ENCODE measurements at regions not wholly inside any gene's neighbourhood (a gene's known extent, or its start where the extent isn't known, plus 50 kb on each side); places are given as distances from the start of the nearest gene placed in this dataset.
"Not testable (repeated sequence)": the region's sequence is repeated elsewhere in the genome, so short reads cannot be mapped to it uniquely, and the experiment has no call there.

DNA sequence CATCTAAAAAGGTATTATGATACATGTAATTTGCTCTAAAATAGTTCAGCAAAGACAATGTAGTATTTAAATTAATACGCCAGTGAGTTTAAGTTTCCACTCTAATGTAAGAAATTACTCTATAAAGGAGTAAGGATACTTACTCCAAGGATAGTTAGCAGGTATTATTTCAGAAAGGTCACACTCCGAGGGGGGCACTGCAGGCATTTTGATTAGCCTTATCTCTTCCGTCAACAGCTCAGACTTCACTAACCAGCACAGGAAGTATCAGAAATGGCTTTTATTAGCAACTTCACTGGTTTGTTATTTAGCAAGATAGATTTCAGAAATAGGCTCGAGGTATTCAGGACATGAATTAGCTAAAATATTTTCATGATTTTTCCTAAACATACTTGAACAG, 127.0 kb downstream of the COX18 start:
- no peak for DNase-seq
- Mint-ChIP-seq H3K27me3 (peaks cover 0 to 1% of the 10 kb centered on the region in 2 donors), H3K9me3 (peaks cover 0 to 12% (median 4%) of the 10 kb centered on the region in 8 donors), H3K27ac (no peak overlapping the region), H3K4me3 (no peak overlapping the region), H3K36me3 (no peaks in the 10 kb centered on the region), H3K4me1 (no peaks in the 10 kb centered on the region)
- POLR2A ChIA-PET (ENCODE audit: partially characterized antibody): no interaction called here
- no peaks in the 10 kb centered on the region for H3K27me3 ChIP-seq (ENCODE audit: insufficient read depth, low read length)
- H3K36me3 ChIP-seq (ENCODE audit: insufficient read depth, low read length): no peaks in the 10 kb centered on the region
- CTCF ChIA-PET (ENCODE audit: partially characterized antibody): no interaction called here
- H3K9me3 ChIP-seq (ENCODE audit: control insufficient read depth in 1 of 2, low read length in 2 of 2): no peaks in the 10 kb centered on the region
- intact Hi-C loops (cut with micrococcal nuclease): no loop called here
- H3K27ac ChIP-seq (ENCODE audit: low read depth, low read length): no peak overlapping the region
- no peaks in the 10 kb centered on the region for H3K4me1 ChIP-seq (ENCODE audit: insufficient read depth, low read length)
- no peak overlapping the region for H3K4me3 ChIP-seq (ENCODE audit: low read length in 2 of 2)

DNA sequence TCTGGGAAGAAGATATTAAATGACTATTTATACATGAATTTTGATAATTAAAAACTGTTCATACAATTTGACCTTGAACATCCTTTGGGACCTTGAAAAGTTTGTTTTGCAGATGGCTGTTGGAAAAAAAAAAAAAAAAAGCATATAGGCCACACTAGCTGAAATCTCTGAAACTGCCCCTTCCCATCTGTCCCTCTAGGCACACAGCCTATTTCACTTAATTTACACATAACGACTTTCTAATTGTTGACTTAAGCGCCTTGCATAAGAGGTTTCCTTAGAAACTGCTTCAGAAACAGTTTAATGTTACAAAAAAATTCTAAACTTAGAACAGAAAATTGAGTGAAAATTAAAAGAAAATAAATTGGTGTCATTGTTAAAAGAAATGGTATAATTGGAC, 131.0 kb downstream of the COX18 start:
- Mint-ChIP-seq H3K4me3 (no peak overlapping the region), H3K9me3 (no peaks in the 10 kb centered on the region), H3K4me1 (no peaks in the 10 kb centered on the region), H3K27ac (no peak overlapping the region), H3K27me3 (peaks cover 0 to 1% of the 10 kb centered on the region in 2 donors), H3K36me3 (no peaks in the 10 kb centered on the region)
- ChIA-PET CTCF (ENCODE audit: partially characterized antibody) (no interaction called here), POLR2A (ENCODE audit: partially characterized antibody) (no interaction called here)
- Histone ChIP-seq H3K9me3 (ENCODE audit: control insufficient read depth in 1 of 2, low read length in 2 of 2) (no peaks in the 10 kb centered on the region), H3K36me3 (ENCODE audit: insufficient read depth, low read length) (no peaks in the 10 kb centered on the region), H3K27ac (ENCODE audit: low read depth, low read length) (no peak overlapping the region), H3K4me3 (ENCODE audit: low read length in 2 of 2) (no peak overlapping the region), H3K4me1 (ENCODE audit: insufficient read depth, low read length) (no peaks in the 10 kb centered on the region), H3K27me3 (ENCODE audit: insufficient read depth, low read length) (no peaks in the 10 kb centered on the region)
- DNase-seq: no peak
- intact Hi-C loops (cut with micrococcal nuclease): no loop called here

DNA sequence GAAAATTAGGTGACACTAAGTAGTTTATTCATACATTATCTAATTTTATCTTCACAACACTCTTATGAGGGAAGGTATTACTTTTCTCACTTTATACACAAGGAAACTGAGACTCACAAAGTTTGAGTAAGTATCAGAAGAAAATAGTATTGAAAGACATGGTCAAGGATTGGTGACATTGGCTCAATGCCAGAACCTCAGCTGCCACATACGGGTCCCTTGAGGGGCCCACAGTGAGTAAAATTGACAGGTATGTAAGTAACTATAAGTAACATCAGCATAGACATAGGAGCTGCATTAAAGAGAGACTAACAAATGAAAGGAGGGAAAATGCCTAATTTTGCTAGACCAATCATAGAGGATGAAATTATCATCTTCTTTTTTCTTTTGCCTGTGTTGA, 134.1 kb downstream of the COX18 start:
- ChIA-PET CTCF (ENCODE audit: partially characterized antibody) (no interaction called here), POLR2A (ENCODE audit: partially characterized antibody) (no interaction called here)
- intact Hi-C loops (cut with micrococcal nuclease): no loop called here
- Histone ChIP-seq H3K36me3 (ENCODE audit: insufficient read depth, low read length) (no peaks in the 10 kb centered on the region), H3K27me3 (ENCODE audit: insufficient read depth, low read length) (no peaks in the 10 kb centered on the region), H3K27ac (ENCODE audit: low read depth, low read length) (no peak overlapping the region), H3K4me1 (ENCODE audit: insufficient read depth, low read length) (no peaks in the 10 kb centered on the region), H3K4me3 (ENCODE audit: low read length in 2 of 2) (no peak overlapping the region), H3K9me3 (ENCODE audit: control insufficient read depth in 1 of 2, low read length in 2 of 2) (no peaks in the 10 kb centered on the region)
- peaks cover 0 to 2% (median 0%) of the 10 kb centered on the region in 8 donors for H3K9me3 Mint-ChIP-seq
- H3K27me3 Mint-ChIP-seq: peaks cover 0 to 1% of the 10 kb centered on the region in 2 donors
- no peaks in the 10 kb centered on the region for H3K36me3 Mint-ChIP-seq
- no peak overlapping the region for H3K4me3 Mint-ChIP-seq
- no peak overlapping the region for H3K27ac Mint-ChIP-seq
- H3K4me1 Mint-ChIP-seq: no peaks in the 10 kb centered on the region
- DNase-seq: no peak

- H3K4me3 Mint-ChIP-seq: no peak overlapping the region
- intact Hi-C loops (cut with micrococcal nuclease): no loop called here
- CTCF ChIA-PET (ENCODE audit: partially characterized antibody): interaction anchor here (1.5 kb wide), 1 partner anchor 11 kb away, joined by 3 read pairs; no protein-coding TSS in a partner anchor
Measured at GRCh38 chr4:72933029-72933428, 136.5 kb downstream of the COX18 start.

GRCh38 chr4:72931346-72931745, 138.2 kb downstream of the COX18 start:
- CTCF ChIA-PET (ENCODE audit: partially characterized antibody): no interaction called here
- H3K27ac ChIP-seq (ENCODE audit: low read depth, low read length): no peak overlapping the region
- POLR2A ChIA-PET (ENCODE audit: partially characterized antibody): no interaction called here
- H3K27me3 ChIP-seq (ENCODE audit: insufficient read depth, low read length): no peaks in the 10 kb centered on the region
- no peak overlapping the region for H3K27ac Mint-ChIP-seq
- intact Hi-C loops (cut with micrococcal nuclease): no loop called here
- H3K9me3 ChIP-seq (ENCODE audit: control insufficient read depth in 1 of 2, low read length in 2 of 2): no peaks in the 10 kb centered on the region
- no peak overlapping the region for H3K4me3 Mint-ChIP-seq
- no peak overlapping the region for H3K4me3 ChIP-seq (ENCODE audit: low read length in 2 of 2)
- no peaks in the 10 kb centered on the region for H3K36me3 Mint-ChIP-seq
- H3K4me1 ChIP-seq (ENCODE audit: insufficient read depth, low read length): no peaks in the 10 kb centered on the region
- peaks cover 0 to under 1% of the 10 kb centered on the region in 2 donors for H3K27me3 Mint-ChIP-seq
- no peaks in the 10 kb centered on the region for H3K36me3 ChIP-seq (ENCODE audit: insufficient read depth, low read length)
- no peak for DNase-seq
- no peaks in the 10 kb centered on the region for H3K4me1 Mint-ChIP-seq
- peaks cover 0 to 2% (median 0%) of the 10 kb centered on the region in 8 donors for H3K9me3 Mint-ChIP-seq

More at GRCh38 chr4:72933029-72933428, 136.5 kb downstream of the COX18 start:
- no peaks in the 10 kb centered on the region for H3K9me3 ChIP-seq (ENCODE audit: control insufficient read depth in 1 of 2, low read length in 2 of 2)
- no peak overlapping the region for H3K27ac Mint-ChIP-seq
- no peaks in the 10 kb centered on the region for H3K4me1 ChIP-seq (ENCODE audit: insufficient read depth, low read length)
- no peaks in the 10 kb centered on the region for H3K27me3 Mint-ChIP-seq
- DNase-seq: no peak
- H3K36me3 Mint-ChIP-seq: no peaks in the 10 kb centered on the region
- no peak overlapping the region for H3K4me3 ChIP-seq (ENCODE audit: low read length in 2 of 2)
- no peaks in the 10 kb centered on the region for H3K4me1 Mint-ChIP-seq
- POLR2A ChIA-PET (ENCODE audit: partially characterized antibody): no interaction called here
- H3K27ac ChIP-seq (ENCODE audit: low read depth, low read length): no peak overlapping the region
- no peaks in the 10 kb centered on the region for H3K36me3 ChIP-seq (ENCODE audit: insufficient read depth, low read length)
- no peaks in the 10 kb centered on the region for H3K27me3 ChIP-seq (ENCODE audit: insufficient read depth, low read length)
- H3K9me3 Mint-ChIP-seq: peaks cover 0 to 2% (median 0%) of the 10 kb centered on the region in 8 donors

DNA sequence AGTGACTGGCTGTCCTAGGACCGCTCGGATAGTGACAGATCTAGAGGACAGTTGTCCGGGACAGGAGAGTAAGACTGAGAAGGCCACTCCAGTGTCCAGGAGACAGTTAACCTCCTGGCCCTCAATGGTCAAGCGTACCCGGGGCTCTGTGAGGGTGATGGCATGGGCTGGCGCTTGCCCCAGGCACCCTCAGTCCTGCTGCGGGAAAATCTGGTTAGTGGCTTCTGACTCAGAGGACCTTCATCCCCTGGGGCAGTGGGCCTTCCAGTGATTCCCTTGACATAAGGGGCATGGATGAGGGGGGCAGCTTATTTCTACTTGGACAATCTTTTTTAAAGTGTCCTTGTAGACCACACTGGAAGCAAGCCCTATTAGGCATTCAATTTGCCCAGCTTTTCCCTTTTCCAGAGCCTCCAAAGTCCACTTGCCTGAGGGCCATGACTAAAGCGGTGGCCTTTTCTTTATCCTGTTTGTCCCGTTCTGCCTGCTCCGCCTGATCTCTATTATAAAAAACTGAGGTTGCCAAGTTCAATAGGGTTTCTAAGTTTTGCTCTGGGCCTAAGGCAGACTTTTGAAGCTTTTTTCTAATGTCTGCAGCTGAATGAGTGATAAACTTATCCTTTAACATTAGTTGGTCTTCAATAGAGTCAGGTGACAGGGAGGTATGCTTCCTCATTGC, 139.8 kb downstream of the COX18 start:
- H3K4me1 ChIP-seq (ENCODE audit: insufficient read depth, low read length); H3K4me3 ChIP-seq (ENCODE audit: low read length in 2 of 2); H3K36me3 Mint-ChIP-seq; CTCF ChIA-PET (ENCODE audit: partially characterized antibody); H3K9me3 ChIP-seq (ENCODE audit: control insufficient read depth in 1 of 2, low read length in 2 of 2); H3K27ac Mint-ChIP-seq; H3K4me1 Mint-ChIP-seq; H3K27me3 ChIP-seq (ENCODE audit: insufficient read depth, low read length); H3K27ac ChIP-seq (ENCODE audit: low read depth, low read length); H3K36me3 ChIP-seq (ENCODE audit: insufficient read depth, low read length); POLR2A ChIA-PET (ENCODE audit: partially characterized antibody); intact Hi-C loops (cut with micrococcal nuclease); H3K4me3 Mint-ChIP-seq; DNase-seq; H3K9me3 Mint-ChIP-seq; H3K27me3 Mint-ChIP-seq: not testable (repeated sequence)

DNA sequence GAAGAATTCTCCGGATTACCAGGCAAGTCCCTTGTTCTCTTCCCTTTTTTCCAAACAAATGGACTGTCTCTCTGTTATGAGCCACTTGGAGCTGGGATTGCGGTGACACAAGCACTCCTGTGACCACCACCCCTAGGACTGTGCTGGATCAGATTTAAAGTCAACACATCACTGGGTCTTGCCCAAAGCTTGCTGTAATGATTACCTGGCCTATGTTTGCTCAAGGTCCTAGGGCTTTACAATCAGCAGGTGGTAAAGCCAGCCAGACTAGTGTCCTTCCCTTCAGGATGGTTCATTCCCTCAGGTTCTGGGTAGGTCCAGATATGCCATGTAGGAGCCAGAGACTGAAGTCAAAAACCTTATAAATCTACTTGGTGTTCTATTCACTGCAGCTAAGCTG, 144.7 kb downstream of the COX18 start:
- CTCF ChIA-PET (ENCODE audit: partially characterized antibody): no interaction called here
- H3K4me1 Mint-ChIP-seq: no peaks in the 10 kb centered on the region
- Histone ChIP-seq H3K9me3 (ENCODE audit: control insufficient read depth in 1 of 2, low read length in 2 of 2) (no peaks in the 10 kb centered on the region), H3K36me3 (ENCODE audit: insufficient read depth, low read length) (no peaks in the 10 kb centered on the region), H3K27me3 (ENCODE audit: insufficient read depth, low read length) (no peaks in the 10 kb centered on the region), H3K4me1 (ENCODE audit: insufficient read depth, low read length) (no peaks in the 10 kb centered on the region), H3K27ac (ENCODE audit: low read depth, low read length) (no peak overlapping the region), H3K4me3 (ENCODE audit: low read length in 2 of 2) (no peak overlapping the region)
- POLR2A ChIA-PET (ENCODE audit: partially characterized antibody): no interaction called here
- H3K27me3 Mint-ChIP-seq: peaks cover 0 to 2% of the 10 kb centered on the region in 2 donors
- no peak overlapping the region for H3K27ac Mint-ChIP-seq
- intact Hi-C loops (cut with micrococcal nuclease): no loop called here
- no peaks in the 10 kb centered on the region for H3K36me3 Mint-ChIP-seq
- H3K4me3 Mint-ChIP-seq: no peak overlapping the region
- peaks cover 0 to 13% (median 3%) of the 10 kb centered on the region in 8 donors for H3K9me3 Mint-ChIP-seq
- DNase-seq: no peak

DNA sequence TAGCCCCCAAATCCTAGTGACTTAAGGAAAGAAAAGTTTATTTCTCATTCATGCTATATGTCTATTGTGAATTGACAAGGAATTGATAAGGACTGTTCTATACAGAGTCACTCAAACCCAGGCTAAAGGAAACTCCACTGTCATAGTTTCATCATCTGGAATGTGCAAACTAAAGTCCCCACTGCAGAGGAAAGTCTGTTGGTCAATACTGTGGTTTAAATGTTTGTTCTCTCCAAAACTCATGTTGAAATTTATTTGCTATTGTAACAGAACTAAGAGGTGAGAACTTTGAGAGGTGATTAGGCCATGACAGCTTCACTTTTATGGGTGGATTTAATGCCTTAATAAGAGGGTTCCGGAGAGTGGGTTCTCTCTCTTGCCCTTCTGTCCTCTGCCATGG, 149.6 kb downstream of the COX18 start:
- H3K36me3 Mint-ChIP-seq: no peaks in the 10 kb centered on the region
- no peaks in the 10 kb centered on the region for H3K4me1 Mint-ChIP-seq
- no peaks in the 10 kb centered on the region for H3K9me3 ChIP-seq (ENCODE audit: control insufficient read depth in 1 of 2, low read length in 2 of 2)
- POLR2A ChIA-PET (ENCODE audit: partially characterized antibody): no interaction called here
- H3K27me3 ChIP-seq (ENCODE audit: insufficient read depth, low read length): no peaks in the 10 kb centered on the region
- H3K27ac Mint-ChIP-seq: no peak overlapping the region
- no peak overlapping the region for H3K4me3 Mint-ChIP-seq
- DNase-seq: no peak
- H3K9me3 Mint-ChIP-seq: peaks cover 0 to 11% (median 1%) of the 10 kb centered on the region in 8 donors
- CTCF ChIA-PET (ENCODE audit: partially characterized antibody): no interaction called here
- H3K4me3 ChIP-seq (ENCODE audit: low read length in 2 of 2): no peak overlapping the region
- no peaks in the 10 kb centered on the region for H3K4me1 ChIP-seq (ENCODE audit: insufficient read depth, low read length)
- no peaks in the 10 kb centered on the region for H3K36me3 ChIP-seq (ENCODE audit: insufficient read depth, low read length)
- intact Hi-C loops (cut with micrococcal nuclease): no loop called here
- no peak overlapping the region for H3K27ac ChIP-seq (ENCODE audit: low read depth, low read length)
- peaks cover 0 to 3% of the 10 kb centered on the region in 2 donors for H3K27me3 Mint-ChIP-seq

Measured in CD4-positive, alpha-beta memory T cell (primary cell).